ENCODE measurements at regions not wholly inside any gene's neighbourhood (a gene's known extent, or its start where the extent isn't known, plus 50 kb on each side); places are given as distances from the start of the nearest gene placed in this dataset.
"Not testable (repeated sequence)": the region's sequence is repeated elsewhere in the genome, so short reads cannot be mapped to it uniquely, and the experiment has no call there.

- H3K4me3 ChIP-seq (ENCODE audit: control insufficient read depth, low read depth, low read length) = no peak overlapping the region
- TF ChIP-seq CTCF (conservative IDR thresholded peaks at IDR 0.05; ENCODE audit: control insufficient read depth, insufficient read depth, low read depth, low read length) = no peak
Observed at GRCh38 chr3:180764481-180764880, 85.2 kb upstream of the CCDC39 start.

GRCh38 chr3:180770639-180771038 lies 91.3 kb upstream of the CCDC39 start:
- no peak for TF ChIP-seq CTCF (conservative IDR thresholded peaks at IDR 0.05; ENCODE audit: control insufficient read depth, insufficient read depth, low read depth, low read length)
- DNase-seq (ENCODE audit: low read depth) = no peak
- H3K4me3 ChIP-seq (ENCODE audit: control insufficient read depth, low read depth, low read length) = no peak overlapping the region

More at GRCh38 chr3:180764481-180764880, 85.2 kb upstream of the CCDC39 start:
- DNase-seq (ENCODE audit: low read depth) = no peak

- TF ChIP-seq CTCF (conservative IDR thresholded peaks at IDR 0.05; ENCODE audit: control insufficient read depth, insufficient read depth, low read depth, low read length) = no peak
- no peak overlapping the region for H3K4me3 ChIP-seq (ENCODE audit: control insufficient read depth, low read depth, low read length)
- DNase-seq (ENCODE audit: low read depth) = no peak
Observed at GRCh38 chr3:180776433-180776832, 97.1 kb upstream of the CCDC39 start.

- DNase-seq (ENCODE audit: low read depth) = no peak
- H3K4me3 ChIP-seq (ENCODE audit: control insufficient read depth, low read depth, low read length) = no peak overlapping the region
- TF ChIP-seq CTCF (conservative IDR thresholded peaks at IDR 0.05; ENCODE audit: control insufficient read depth, insufficient read depth, low read depth, low read length) = no peak
Observed at GRCh38 chr3:180782195-180782984, 103.1 kb upstream of the CCDC39 start.

GRCh38 chr3:180786227-180786626 lies 106.9 kb upstream of the CCDC39 start:
- not testable (repeated sequence) for DNase-seq (ENCODE audit: low read depth); H3K4me3 ChIP-seq (ENCODE audit: control insufficient read depth, low read depth, low read length)

- no peak for DNase-seq (ENCODE audit: low read depth)
- no peak for TF ChIP-seq CTCF (conservative IDR thresholded peaks at IDR 0.05; ENCODE audit: control insufficient read depth, insufficient read depth, low read depth, low read length)
- H3K4me3 ChIP-seq (ENCODE audit: control insufficient read depth, low read depth, low read length) = no peak overlapping the region
Observed at GRCh38 chr3:180789774-180790173, 110.5 kb upstream of the CCDC39 start.

GRCh38 chr3:180798197-180798596 lies 114.3 kb upstream of the FXR1 start:
- no peak for TF ChIP-seq CTCF (conservative IDR thresholded peaks at IDR 0.05; ENCODE audit: control insufficient read depth, insufficient read depth, low read depth, low read length)
- no peak for DNase-seq (ENCODE audit: low read depth)
- H3K4me3 ChIP-seq (ENCODE audit: control insufficient read depth, low read depth, low read length) = no peak overlapping the region

All from fibroblast of mammary gland (primary cell).